OCI-LY1 (cell line): ENCODE measurements at regions not wholly inside any gene's neighbourhood (a gene's known extent, or its start where the extent isn't known, plus 50 kb on each side); places are given as distances from the start of the nearest gene placed in this dataset.
"Not testable (repeated sequence)": the region's sequence is repeated elsewhere in the genome, so short reads cannot be mapped to it uniquely, and the experiment has no call there.

Source experiments
- H2AFZ ChIP-seq: fragments of 200-600 bp; sonication (generic), shearing (Covaris generic); 2 replicates; pipeline ENCODE4 v1.6.0; 2014; ENCODE audit warnings: antibody characterized with exemption, mild to moderate bottlenecking, low read length
- H3F3A ChIP-seq: fragments of 200-600 bp; sonication (generic), shearing (Covaris generic); 2 replicates; pipeline ENCODE4 v1.6.0; 2014; ENCODE audit warnings: mild to moderate bottlenecking, antibody characterized with exemption, low read length, moderate library complexity; ENCODE audit not compliant: insufficient read depth
- H3K27ac ChIP-seq: fragments of 200-600 bp; sonication (generic); 2 replicates; pipeline ENCODE4 v1.5.1; 2014; ENCODE audit warnings: low read length, mixed run types, mild to moderate bottlenecking, low read depth; ENCODE audit not compliant: poor library complexity, severe bottlenecking
- H3K27me3 ChIP-seq: fragments of 200-600 bp; sonication (generic); 2 replicates; pipeline ENCODE4 v1.6.0; 2014; ENCODE audit warnings: antibody characterized with exemption, mild to moderate bottlenecking, low read length, moderate library complexity; ENCODE audit not compliant: insufficient read depth
- H3K36me3 ChIP-seq: fragments of 200-600 bp; sonication (generic); 2 replicates; pipeline ENCODE4 v1.6.1; 2014; ENCODE audit warnings: mild to moderate bottlenecking, antibody characterized with exemption, low read length, moderate library complexity, mixed read lengths; ENCODE audit not compliant: insufficient read depth
- H3K4me1 ChIP-seq: fragments of 200-600 bp; sonication (generic); 2 replicates; pipeline ENCODE4 v1.5.1; 2014; ENCODE audit warnings: mild to moderate bottlenecking, low read length, moderate library complexity; ENCODE audit not compliant: insufficient read depth, severe bottlenecking
- H3K4me2 ChIP-seq: fragments of 200-600 bp; sonication (generic), shearing (Covaris generic); 2 replicates; pipeline ENCODE4 v1.6.1; 2014; ENCODE audit warnings: low read length
- H3K4me3 ChIP-seq: fragments of 200-600 bp; sonication (generic); 2 replicates; pipeline ENCODE4 v1.5.1; 2014; ENCODE audit warnings: low read length, low read depth, mild to moderate bottlenecking, mixed read lengths; ENCODE audit not compliant: poor library complexity, severe bottlenecking
- H3K79me2 ChIP-seq: fragments of 200-600 bp; shearing (Covaris generic); 2 replicates; pipeline ENCODE4 v1.6.1; 2016; ENCODE audit warnings: mixed run types, low read length, mixed read lengths; ENCODE audit not compliant: insufficient read depth
- H3K9ac ChIP-seq: fragments of 200-600 bp; sonication (generic), shearing (Covaris generic); 2 replicates; pipeline ENCODE4 v1.6.1; 2014; ENCODE audit warnings: mild to moderate bottlenecking, low read length, mixed read lengths
- H3K9me2 ChIP-seq: fragments of 200-600 bp; sonication (generic), shearing (Covaris generic); 2 replicates; pipeline ENCODE4 v1.6.1; 2014; ENCODE audit warnings: low read depth, mild to moderate bottlenecking, low read length, mixed read lengths
- H3K9me3 ChIP-seq: fragments of 200-600 bp; shearing (Covaris generic); 2 replicates; pipeline ENCODE4 v1.6.1; 2014; ENCODE audit warnings: low read length, mixed read lengths
- H4K20me1 ChIP-seq: fragments of 200-600 bp; sonication (generic), shearing (Covaris generic); 2 replicates; pipeline ENCODE4 v1.6.0; 2016; ENCODE audit warnings: mild to moderate bottlenecking, low read length; ENCODE audit not compliant: insufficient read depth
- CTCF ChIP-seq: fragments of 200-600 bp; sonication (generic), shearing (Covaris generic); IDR thresholded peaks from 2 replicates; pipeline ENCODE4 v1.5.1; 2017; ENCODE audit warnings: mild to moderate bottlenecking, antibody characterized with exemption, low read length, moderate library complexity, mixed read lengths
- EZH2 ChIP-seq: fragments of 200-600 bp; sonication (generic), shearing (Covaris generic); IDR thresholded peaks from 2 replicates; pipeline ENCODE4 v1.8.0; 2017; ENCODE audit warnings: borderline replicate concordance, mixed run types, mild to moderate bottlenecking, antibody characterized with exemption, low read length, moderate library complexity, mixed read lengths

GRCh38 chr18:72993250-72993649, 125.5 kb upstream of the NETO1 start:
- no peak overlapping the region for H2AFZ ChIP-seq
- H3K79me2 ChIP-seq = no peaks in the 10 kb centered on the region
- H3K4me2 ChIP-seq = no peak overlapping the region
- H4K20me1 ChIP-seq = no peaks in the 10 kb centered on the region
- H3K9ac ChIP-seq = no peak overlapping the region
- no peaks in the 10 kb centered on the region for H3K36me3 ChIP-seq
- no peaks in the 10 kb centered on the region for H3K9me2 ChIP-seq
- no peak overlapping the region for H3K27ac ChIP-seq
- no peaks in the 10 kb centered on the region for H3F3A ChIP-seq
- H3K9me3 ChIP-seq = no peaks in the 10 kb centered on the region
- H3K4me3 ChIP-seq = no peak overlapping the region
- TF ChIP-seq CTCF (no peak), EZH2 (no peak)
- H3K27me3 ChIP-seq = no peaks in the 10 kb centered on the region
- H3K4me1 ChIP-seq = no peaks in the 10 kb centered on the region

- Histone ChIP-seq H3K9me3 (no peaks in the 10 kb centered on the region), H3K79me2 (no peaks in the 10 kb centered on the region), H3K4me3 (no peak overlapping the region), H4K20me1 (no peaks in the 10 kb centered on the region), H3F3A (no peaks in the 10 kb centered on the region), H3K4me1 (no peaks in the 10 kb centered on the region), H2AFZ (no peak overlapping the region), H3K9me2 (no peaks in the 10 kb centered on the region), H3K27me3 (no peaks in the 10 kb centered on the region), H3K27ac (no peak overlapping the region), H3K9ac (no peak overlapping the region), H3K36me3 (no peaks in the 10 kb centered on the region), H3K4me2 (no peak overlapping the region)
- no peak for TF ChIP-seq EZH2
- TF ChIP-seq CTCF = no peak
Observed at GRCh38 chr18:72991379-72991778, 123.6 kb upstream of the NETO1 start.

GRCh38 chr18:72987570-72987969, 119.8 kb upstream of the NETO1 start:
- not testable (repeated sequence) for H3K36me3 ChIP-seq, H3K4me3 ChIP-seq, H3K79me2 ChIP-seq, H3F3A ChIP-seq, H2AFZ ChIP-seq, H3K27ac ChIP-seq, H3K9ac ChIP-seq, H3K4me1 ChIP-seq, H3K27me3 ChIP-seq, H3K9me2 ChIP-seq, H4K20me1 ChIP-seq, H3K9me3 ChIP-seq, H3K4me2 ChIP-seq

- H3K79me2 ChIP-seq = no peaks in the 10 kb centered on the region
- no peak overlapping the region for H3K27ac ChIP-seq
- TF ChIP-seq EZH2 = no peak
- TF ChIP-seq CTCF = no peak
- H3K4me2 ChIP-seq = no peak overlapping the region
- H2AFZ ChIP-seq = no peak overlapping the region
- H3K4me1 ChIP-seq = no peaks in the 10 kb centered on the region
- no peaks in the 10 kb centered on the region for H3K36me3 ChIP-seq
- H3K9me3 ChIP-seq = no peaks in the 10 kb centered on the region
- H3K9me2 ChIP-seq = no peaks in the 10 kb centered on the region
- H3F3A ChIP-seq = no peaks in the 10 kb centered on the region
- H3K9ac ChIP-seq = no peak overlapping the region
- no peaks in the 10 kb centered on the region for H3K27me3 ChIP-seq
- no peaks in the 10 kb centered on the region for H4K20me1 ChIP-seq
- no peak overlapping the region for H3K4me3 ChIP-seq
Observed at GRCh38 chr18:72986103-72986502, 118.3 kb upstream of the NETO1 start.
